ENCODE measurements at regions not wholly inside any gene's neighbourhood (a gene's known extent, or its start where the extent isn't known, plus 50 kb on each side); places are given as distances from the start of the nearest gene placed in this dataset.

GRCh38 chr9:109887079-109887478, 107.1 kb downstream of the PALM2AKAP2 start:
- TF ChIP-seq CTCF (IDR thresholded peaks at IDR 0.05), result no peak
- Histone ChIP-seq H3K27me3 (ENCODE audit: low read depth) (no peaks in the 10 kb centered on the region), H3K4me1 (peaks cover 26% of the 10 kb centered on the region), H3K9me3 (no peaks in the 10 kb centered on the region), H3K4me3 (no peak overlapping the region), H3K36me3 (no peaks in the 10 kb centered on the region), H3K27ac (no peak overlapping the region)
- DNase-seq (no peak), ATAC-seq (peak in 1 of 2 donors; percentile 47)
- intact Hi-C loops (cut with DNase I), result no loop called here

GRCh38 chr9:109888695-109889094, 108.7 kb downstream of the PALM2AKAP2 start:
- intact Hi-C loops (cut with DNase I), result no loop called here
- Histone ChIP-seq H3K36me3 (no peaks in the 10 kb centered on the region), H3K9me3 (no peaks in the 10 kb centered on the region), H3K4me1 (peaks cover 26% of the 10 kb centered on the region), H3K4me3 (no peak overlapping the region), H3K27me3 (ENCODE audit: low read depth) (no peaks in the 10 kb centered on the region), H3K27ac (no peak overlapping the region)
- DNase-seq (no peak), ATAC-seq (no peak)
- no peak for TF ChIP-seq CTCF (IDR thresholded peaks at IDR 0.05)

- H3K9me3 ChIP-seq, result no peaks in the 10 kb centered on the region
- no peak overlapping the region for H3K27ac ChIP-seq
- no peak overlapping the region for H3K4me3 ChIP-seq
- no peaks in the 10 kb centered on the region for H3K36me3 ChIP-seq
- peak; percentile 31 for ATAC-seq
- no peak for DNase-seq
- H3K4me1 ChIP-seq, result peaks cover 26% of the 10 kb centered on the region
- intact Hi-C loops (cut with DNase I), result no loop called here
- no peak for TF ChIP-seq CTCF (IDR thresholded peaks at IDR 0.05)
- H3K27me3 ChIP-seq (ENCODE audit: low read depth), result no peaks in the 10 kb centered on the region
Observed at GRCh38 chr9:109889456-109889855, 109.5 kb downstream of the PALM2AKAP2 start.

- intact Hi-C loops (cut with DNase I), result no loop called here
- DNase-seq (no peak), ATAC-seq (no peak)
- Histone ChIP-seq H3K4me3 (no peak overlapping the region), H3K9me3 (no peaks in the 10 kb centered on the region), H3K36me3 (no peaks in the 10 kb centered on the region), H3K27me3 (ENCODE audit: low read depth) (no peaks in the 10 kb centered on the region), H3K27ac (no peak overlapping the region), H3K4me1 (peaks cover 11% of the 10 kb centered on the region)
- no peak for TF ChIP-seq CTCF (IDR thresholded peaks at IDR 0.05)
Observed at GRCh38 chr9:109893241-109893640, 113.2 kb downstream of the PALM2AKAP2 start.

- TF ChIP-seq CTCF (IDR thresholded peaks at IDR 0.05), result no peak
- intact Hi-C loops (cut with DNase I), result no loop called here
- no peak overlapping the region for H3K4me3 ChIP-seq
- peaks cover 2% of the 10 kb centered on the region for H3K4me1 ChIP-seq
- H3K9me3 ChIP-seq, result no peaks in the 10 kb centered on the region
- no peaks in the 10 kb centered on the region for H3K36me3 ChIP-seq
- DNase-seq (no peak), ATAC-seq (no peak)
- no peaks in the 10 kb centered on the region for H3K27me3 ChIP-seq (ENCODE audit: low read depth)
- H3K27ac ChIP-seq, result no peak overlapping the region
Observed at GRCh38 chr9:109894473-109894872, 114.5 kb downstream of the PALM2AKAP2 start.
